Suprapubic skin (tissue), 4 donors: ENCODE measurements at regions not wholly inside any gene's neighbourhood (a gene's known extent, or its start where the extent isn't known, plus 50 kb on each side); places are given as distances from the start of the nearest gene placed in this dataset.

Experiments used
- DNase-seq, 2 donors: peaks; one replicate each; pipeline ENCODE4 v3.0.0-alpha.2; 2019; ENCODE audit warnings: low spot score in 2 of 2
- H3K27ac ChIP-seq: fragments of 200-600 bp; sonication (generic); one replicate; pipeline ENCODE4 v1.5.1; 2019
- H3K27me3 ChIP-seq: fragments of 200-600 bp; sonication (generic); one replicate; pipeline ENCODE4 v1.5.1; 2019
- H3K36me3 ChIP-seq: fragments of 200-600 bp; sonication (generic); one replicate; pipeline ENCODE4 v1.5.1; 2019
- H3K4me1 ChIP-seq: fragments of 200-600 bp; sonication (generic); one replicate; pipeline ENCODE4 v1.5.1; 2019
- H3K4me3 ChIP-seq: fragments of 200-600 bp; sonication (generic); one replicate; pipeline ENCODE4 v1.5.1; 2019; ENCODE audit warnings: mild to moderate bottlenecking
- H3K9me3 ChIP-seq: fragments of 200-600 bp; sonication (generic); one replicate; pipeline ENCODE4 v1.5.1; 2019
- CTCF ChIP-seq, 2 donors: fragments of 200-600 bp in 1 of 2; fragments of 450-650 bp in 1 of 2; sonication (generic) in 1 of 2; IDR thresholded peaks; one replicate each; pipeline ENCODE4 v1.5.1; 2016 to 2019; ENCODE audit warnings: antibody characterized with exemption in 2 of 2, mild to moderate bottlenecking in 1 of 2, moderate library complexity in 1 of 2
- EP300 ChIP-seq: sonication (generic); formaldehyde crosslinking; IDR thresholded peaks from one replicate; pipeline ENCODE4 v1.6.1; 2017; ENCODE audit warnings: antibody characterized with exemption
- POLR2A ChIP-seq, 2 donors: fragments of 450-650 bp; IDR thresholded peaks; one replicate each; pipeline ENCODE4 v1.6.1; 2017; ENCODE audit warnings: antibody characterized with exemption in 2 of 2, mild to moderate bottlenecking in 2 of 2, moderate library complexity in 2 of 2
- POLR2AphosphoS5 ChIP-seq, 3 donors: sonication (generic); formaldehyde crosslinking; IDR thresholded peaks; one replicate each; pipeline ENCODE4 v1.6.1; 2017; ENCODE audit warnings: antibody characterized with exemption in 3 of 3
- WGBS: methylation state at CpG from one replicate; pipeline ENCODE4 v1.1.5; 2018; 5-methylcytosine and 5-hydroxymethylcytosine counted together

GRCh38 chr1:238517711-238518110, 627.0 kb upstream of the ZP4 start:
- TF ChIP-seq EP300, result no peak
- TF ChIP-seq POLR2A (IDR thresholded peaks at IDR 0.05), result no peak
- no peak for TF ChIP-seq POLR2AphosphoS5 (IDR thresholded peaks at IDR 0.05)
- TF ChIP-seq CTCF (IDR thresholded peaks at IDR 0.05), result no peak
- Histone ChIP-seq H3K27ac (no peak overlapping the region), H3K36me3 (no peaks in the 10 kb centered on the region), H3K27me3 (no peaks in the 10 kb centered on the region), H3K4me1 (no peaks in the 10 kb centered on the region), H3K4me3 (no peak overlapping the region), H3K9me3 (peaks cover 17% of the 10 kb centered on the region)
- WGBS, result 73% methylated on average over 4 of the region's 4 CpGs
- DNase-seq, result no peak

GRCh38 chr1:238501290-238501689, 610.6 kb upstream of the ZP4 start:
- no peak for DNase-seq
- Histone ChIP-seq H3K27ac (no peak overlapping the region), H3K4me1 (no peaks in the 10 kb centered on the region), H3K4me3 (no peak overlapping the region), H3K9me3 (no peaks in the 10 kb centered on the region), H3K27me3 (no peaks in the 10 kb centered on the region), H3K36me3 (no peaks in the 10 kb centered on the region)
- TF ChIP-seq EP300 (no peak), CTCF (IDR thresholded peaks at IDR 0.05) (no peak), POLR2AphosphoS5 (IDR thresholded peaks at IDR 0.05) (no peak), POLR2A (IDR thresholded peaks at IDR 0.05) (no peak)
- WGBS, result 60% methylated on average over 3 of the region's 3 CpGs

GRCh38 chr1:238499021-238499420, 608.3 kb upstream of the ZP4 start:
- no peaks in the 10 kb centered on the region for H3K9me3 ChIP-seq
- no peaks in the 10 kb centered on the region for H3K36me3 ChIP-seq
- no peaks in the 10 kb centered on the region for H3K27me3 ChIP-seq
- no peak overlapping the region for H3K27ac ChIP-seq
- 83% methylated on average over 5 of the region's 5 CpGs for WGBS
- no peaks in the 10 kb centered on the region for H3K4me1 ChIP-seq
- no peak for TF ChIP-seq POLR2AphosphoS5 (IDR thresholded peaks at IDR 0.05)
- no peak for TF ChIP-seq EP300
- TF ChIP-seq POLR2A (IDR thresholded peaks at IDR 0.05), result no peak
- no peak for TF ChIP-seq CTCF (IDR thresholded peaks at IDR 0.05)
- DNase-seq, result no peak
- no peak overlapping the region for H3K4me3 ChIP-seq

GRCh38 chr1:238492271-238492670, 601.5 kb upstream of the ZP4 start:
- H3K4me3 ChIP-seq, result no peak overlapping the region
- WGBS, result 88% methylated on average over 10 of the region's 11 CpGs
- H3K36me3 ChIP-seq, result no peaks in the 10 kb centered on the region
- TF ChIP-seq CTCF (IDR thresholded peaks at IDR 0.05) (no peak), EP300 (no peak), POLR2AphosphoS5 (IDR thresholded peaks at IDR 0.05) (no peak), POLR2A (IDR thresholded peaks at IDR 0.05) (no peak)
- H3K9me3 ChIP-seq, result no peaks in the 10 kb centered on the region
- DNase-seq, result no peak
- H3K27me3 ChIP-seq, result no peaks in the 10 kb centered on the region
- no peak overlapping the region for H3K27ac ChIP-seq
- H3K4me1 ChIP-seq, result no peaks in the 10 kb centered on the region

- TF ChIP-seq EP300, result no peak
- no peak for TF ChIP-seq CTCF (IDR thresholded peaks at IDR 0.05)
- TF ChIP-seq POLR2AphosphoS5 (IDR thresholded peaks at IDR 0.05), result no peak
- no peak for TF ChIP-seq POLR2A (IDR thresholded peaks at IDR 0.05)
- no peaks in the 10 kb centered on the region for H3K27me3 ChIP-seq
- H3K36me3 ChIP-seq, result no peaks in the 10 kb centered on the region
- H3K4me3 ChIP-seq, result no peak overlapping the region
- 82% methylated on average over 12 of the region's 12 CpGs for WGBS
- H3K27ac ChIP-seq, result no peak overlapping the region
- no peak for DNase-seq
- no peaks in the 10 kb centered on the region for H3K9me3 ChIP-seq
- no peaks in the 10 kb centered on the region for H3K4me1 ChIP-seq
These were observed 600.5 kb upstream of the ZP4 start for GRCh38 chr1:238491265-238491664.
